Stomach smooth muscle (tissue), 2 donors: ENCODE measurements at regions not wholly inside any gene's neighbourhood (a gene's known extent, or its start where the extent isn't known, plus 50 kb on each side); places are given as distances from the start of the nearest gene placed in this dataset.
"Not testable (repeated sequence)": the region's sequence is repeated elsewhere in the genome, so short reads cannot be mapped to it uniquely, and the experiment has no call there.

Source experiments
- H3K27ac ChIP-seq: one replicate; pipeline ENCODE4 v1.7.0; 2013; ENCODE audit warnings: mild to moderate bottlenecking, low read length, inconsistent platforms
- H3K27me3 ChIP-seq, 2 donors: one replicate each; pipeline ENCODE4 v1.7.0; 2013; ENCODE audit warnings: low read length in 2 of 2; ENCODE audit not compliant: insufficient read depth in 2 of 2, control insufficient read depth in 1 of 2
- H3K36me3 ChIP-seq, 2 donors: one replicate each; pipeline ENCODE4 v1.7.0; 2013; ENCODE audit warnings: low read length in 2 of 2; ENCODE audit not compliant: control insufficient read depth in 2 of 2, insufficient read depth in 2 of 2
- H3K4me1 ChIP-seq: one replicate; pipeline ENCODE4 v1.7.0; 2013; ENCODE audit warnings: low read length; ENCODE audit not compliant: control insufficient read depth, insufficient read depth
- H3K4me3 ChIP-seq, 2 donors: one replicate each; pipeline ENCODE4 v1.7.0; 2013; ENCODE audit warnings: low read length in 2 of 2
- H3K9ac ChIP-seq, 2 donors: one replicate each; pipeline ENCODE4 v1.7.0; 2013; ENCODE audit warnings: low read length in 2 of 2, mild to moderate bottlenecking in 1 of 2
- H3K9me3 ChIP-seq, 2 donors: one replicate each; pipeline ENCODE4 v1.7.0; 2013; ENCODE audit warnings: low read length in 2 of 2; ENCODE audit not compliant: control insufficient read depth in 2 of 2
- donor health status: healthy.
- donor health status: Pancreatic carcinoma.

DNA sequence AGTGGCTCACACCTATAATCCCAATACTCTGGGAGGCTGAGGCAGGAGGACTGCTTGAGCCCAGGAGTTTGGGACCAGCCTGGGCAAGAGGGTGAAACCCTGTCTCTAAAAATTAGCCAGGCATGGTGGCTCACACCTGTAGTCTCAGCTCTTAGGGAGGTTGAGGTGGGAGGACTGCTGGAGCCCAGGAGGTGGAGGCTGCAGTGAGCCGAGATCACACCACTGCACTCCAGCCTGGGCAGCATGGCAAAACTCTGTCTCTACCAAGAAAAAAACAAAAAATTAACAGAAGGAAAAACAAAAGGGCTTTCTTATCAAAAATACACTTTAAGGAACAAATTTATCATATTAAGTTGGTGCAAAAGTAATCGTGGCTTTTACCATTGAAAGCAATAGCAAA is 51.8 kb upstream of the TNK2 start:
- H3K4me1 ChIP-seq, H3K9ac ChIP-seq, H3K27me3 ChIP-seq, H3K9me3 ChIP-seq, H3K4me3 ChIP-seq, H3K36me3 ChIP-seq: not testable (repeated sequence)
- H3K27ac ChIP-seq: peak overlapping the region; percentile 69

DNA sequence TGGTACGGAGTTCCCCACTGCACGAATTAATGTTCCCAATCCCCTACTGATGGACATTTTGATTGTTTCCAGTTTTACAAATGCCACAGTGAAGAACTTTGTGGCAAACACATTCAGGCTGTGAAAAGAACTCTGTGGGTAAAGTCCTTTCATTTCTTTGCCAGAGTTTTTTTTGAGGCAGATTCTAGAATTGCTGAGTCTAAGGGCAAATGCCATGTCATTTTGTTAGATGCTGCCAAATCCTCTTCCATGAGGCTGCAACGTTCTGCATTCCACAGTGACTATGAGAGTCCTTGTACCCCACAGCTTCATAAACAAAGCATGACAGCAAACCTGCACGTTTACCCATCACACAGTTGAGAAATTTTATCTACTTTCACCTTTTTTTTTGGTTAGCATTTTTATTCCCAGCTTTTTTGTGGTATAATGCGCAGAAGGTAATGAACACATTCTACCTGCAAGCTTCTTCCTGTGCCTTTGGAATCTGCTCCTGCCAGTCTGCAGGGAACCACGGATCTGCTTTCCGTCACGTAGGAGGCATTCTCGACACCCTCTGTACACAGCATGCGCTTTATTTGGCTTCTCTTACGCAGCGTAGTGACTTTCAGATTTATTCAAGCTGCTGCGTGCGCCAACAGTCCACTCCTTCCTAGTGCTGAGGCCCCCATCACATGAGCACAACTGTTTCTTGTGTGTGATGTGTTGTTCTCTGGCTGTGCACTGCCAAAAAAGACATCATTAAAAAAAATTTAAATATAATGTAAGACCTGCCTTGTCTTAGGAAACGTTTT is 51.2 kb upstream of the TNK2 start:
- peak overlapping the region; percentile 69 for H3K27ac ChIP-seq

DNA sequence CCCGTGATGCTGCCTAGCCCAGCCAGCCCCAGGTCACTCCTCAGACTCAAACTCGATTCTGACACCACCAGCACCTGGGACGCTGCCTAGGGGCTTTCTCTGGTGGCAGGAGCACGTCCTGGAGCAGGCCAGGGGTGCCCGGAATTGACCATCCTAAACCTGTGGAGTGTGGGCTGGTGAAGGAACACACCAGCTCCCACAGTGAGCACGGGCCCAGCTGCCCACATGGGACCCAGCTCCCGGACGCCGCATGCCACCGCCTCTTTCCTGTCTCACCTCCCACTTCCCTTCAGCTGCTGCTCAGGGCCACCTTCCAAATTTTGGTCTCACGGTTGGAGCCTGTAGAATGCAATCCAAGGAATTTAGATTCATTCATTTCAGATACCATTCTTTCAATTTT is 50.4 kb upstream of the TNK2 start:
- not testable (repeated sequence) for H3K36me3 ChIP-seq, H3K9ac ChIP-seq, H3K4me1 ChIP-seq, H3K4me3 ChIP-seq, H3K27me3 ChIP-seq, H3K9me3 ChIP-seq
- peak overlapping the region; percentile 18 for H3K27ac ChIP-seq

More for the DNA sequence above, 51.2 kb upstream of the TNK2 start:
- not testable (repeated sequence) for H3K9me3 ChIP-seq, H3K9ac ChIP-seq, H3K4me3 ChIP-seq, H3K27me3 ChIP-seq, H3K36me3 ChIP-seq, H3K4me1 ChIP-seq
